Sigmoid colon (tissue), 6 donors: ENCODE measurements at regions not wholly inside any gene's neighbourhood (a gene's known extent, or its start where the extent isn't known, plus 50 kb on each side); places are given as distances from the start of the nearest gene placed in this dataset.
A peak's percentile ranks its signal among the peaks of the same experiment; 100 is the strongest.

ENCODE experiments used
- DNase-seq: peaks from one replicate; pipeline ENCODE4 v3.0.0-alpha.2; 2019
- H3K27ac ChIP-seq, 4 donors: fragments of 200-600 bp; sonication (generic); one replicate each; pipeline ENCODE4 v1.5.1; 2016 to 2019; ENCODE audit warnings: mild to moderate bottlenecking in 1 of 4
- H3K27me3 ChIP-seq, 3 donors: fragments of 200-600 bp; sonication (generic); one replicate each; pipeline ENCODE4 v1.5.1; 2019; ENCODE audit warnings: mild to moderate bottlenecking in 1 of 3
- H3K36me3 ChIP-seq, 4 donors: fragments of 200-600 bp; sonication (generic); one replicate each; pipeline ENCODE4 v1.5.1; 2016 to 2019
- H3K4me1 ChIP-seq, 4 donors: fragments of 200-600 bp; sonication (generic); one replicate each; pipeline ENCODE4 v1.5.1; 2017 to 2019
- H3K4me3 ChIP-seq, 4 donors: fragments of 200-600 bp; sonication (generic); one replicate each; pipeline ENCODE4 v1.5.1; 2017 to 2019; ENCODE audit warnings: mild to moderate bottlenecking in 2 of 4, moderate library complexity in 1 of 4
- H3K9me3 ChIP-seq, 4 donors: fragments of 200-600 bp in 3 of 4; sonication (generic) in 3 of 4; one replicate each; pipeline versions ENCODE4 v1.5.1 to v1.6.1; 2013 to 2019
- CTCF ChIP-seq, 4 experiments: fragments of 450-650 bp in 3 of 4; fragments of 200-600 bp in 1 of 4; IDR thresholded peaks; one replicate each; pipeline ENCODE4 v1.5.1; 2016 to 2019; ENCODE audit warnings: antibody characterized with exemption in 4 of 4, mild to moderate bottlenecking in 3 of 4, moderate library complexity in 2 of 4
- EP300 ChIP-seq, 4 donors: sonication (generic); formaldehyde crosslinking; IDR thresholded peaks; one replicate each; pipeline ENCODE4 v1.6.1; 2017; ENCODE audit warnings: antibody characterized with exemption in 4 of 4
- POLR2A ChIP-seq, 2 donors: fragments of 450-650 bp; IDR thresholded peaks; one replicate each; pipeline ENCODE4 v1.6.1; 2016; ENCODE audit warnings: antibody characterized with exemption in 2 of 2, mild to moderate bottlenecking in 2 of 2, moderate library complexity in 2 of 2
- POLR2AphosphoS5 ChIP-seq, 4 donors: sonication (generic); formaldehyde crosslinking; IDR thresholded peaks; one replicate each; pipeline ENCODE4 v1.6.1; 2017; ENCODE audit warnings: antibody characterized with exemption in 4 of 4
- WGBS, 2 donors: extraction: QIAGEN DNeasy Blood & Tissue Kit; methylation state at CpG; one replicate each; pipeline ENCODE4 v1.1.7; 2013; 5-methylcytosine and 5-hydroxymethylcytosine counted together
- intact Hi-C: fragments of 100-400 bp; cut with DNase I; formaldehyde crosslinking; loops from one replicate; pipeline ENCODE4 v1.15.1; 2023
- donor health status: healthy with polysubstance abuse.
- donor health status: healthy.

- DNase-seq, result no peak
- no peak overlapping the region for H3K4me3 ChIP-seq
- no peaks in the 10 kb centered on the region for H3K36me3 ChIP-seq
- intact Hi-C loops, result no loop called here
- TF ChIP-seq POLR2A (IDR thresholded peaks at IDR 0.05) (no peak), EP300 (IDR thresholded peaks at IDR 0.05) (no peak), POLR2AphosphoS5 (IDR thresholded peaks at IDR 0.05) (no peak), CTCF (IDR thresholded peaks at IDR 0.05) (no peak)
- peaks cover 0 to 32% (median 26%) of the 10 kb centered on the region in 4 donors for H3K4me1 ChIP-seq
- 73 to 81% methylated on average over 4 of the region's 4 CpGs for WGBS, 2 donors
- no peak overlapping the region for H3K27ac ChIP-seq
- no peaks in the 10 kb centered on the region for H3K9me3 ChIP-seq
- no peaks in the 10 kb centered on the region for H3K27me3 ChIP-seq
Observed at GRCh38 chr15:68482246-68482645, 50.3 kb upstream of the ITGA11 start.

GRCh38 chr15:68483165-68483564, 51.2 kb upstream of the ITGA11 start:
- TF ChIP-seq POLR2A (IDR thresholded peaks at IDR 0.05) (no peak), POLR2AphosphoS5 (IDR thresholded peaks at IDR 0.05) (no peak), CTCF (IDR thresholded peaks at IDR 0.05) (no peak), EP300 (IDR thresholded peaks at IDR 0.05) (no peak)
- 85 to 95% methylated on average over 3 of the region's 3 CpGs for WGBS, 2 donors

GRCh38 chr15:68484220-68484619, 52.3 kb upstream of the ITGA11 start:
- Histone ChIP-seq H3K27me3 (no peaks in the 10 kb centered on the region), H3K4me3 (no peak overlapping the region), H3K27ac (no peak overlapping the region), H3K9me3 (no peaks in the 10 kb centered on the region), H3K4me1 (peaks cover 0 to 28% (median 19%) of the 10 kb centered on the region in 4 donors), H3K36me3 (no peaks in the 10 kb centered on the region)
- TF ChIP-seq POLR2AphosphoS5 (IDR thresholded peaks at IDR 0.05) (no peak), POLR2A (IDR thresholded peaks at IDR 0.05) (no peak), CTCF (IDR thresholded peaks at IDR 0.05) (no peak), EP300 (IDR thresholded peaks at IDR 0.05) (no peak)
- DNase-seq, result no peak
- intact Hi-C loops, result no loop called here

More at GRCh38 chr15:68483165-68483564, 51.2 kb upstream of the ITGA11 start:
- peaks cover 0 to 32% (median 26%) of the 10 kb centered on the region in 4 donors for H3K4me1 ChIP-seq
- DNase-seq, result no peak
- H3K4me3 ChIP-seq, result no peak overlapping the region
- intact Hi-C loops, result no loop called here
- H3K27ac ChIP-seq, result no peak overlapping the region
- no peaks in the 10 kb centered on the region for H3K27me3 ChIP-seq
- no peaks in the 10 kb centered on the region for H3K36me3 ChIP-seq
- no peaks in the 10 kb centered on the region for H3K9me3 ChIP-seq

- intact Hi-C loops, result no loop called here
- Histone ChIP-seq H3K4me3 (no peak overlapping the region), H3K27ac (peak overlapping the region; percentile 22 to 47 (median 32)), H3K36me3 (no peaks in the 10 kb centered on the region), H3K27me3 (no peaks in the 10 kb centered on the region), H3K4me1 (peaks cover 0 to 21% (median 13%) of the 10 kb centered on the region in 4 donors), H3K9me3 (no peaks in the 10 kb centered on the region)
- 64 to 67% methylated on average over 14 of the region's 14 CpGs for WGBS, 2 donors
- TF ChIP-seq EP300 (IDR thresholded peaks at IDR 0.05) (no peak), POLR2A (IDR thresholded peaks at IDR 0.05) (no peak), POLR2AphosphoS5 (IDR thresholded peaks at IDR 0.05) (no peak), CTCF (IDR thresholded peaks at IDR 0.05) (no peak)
- DNase-seq, result no peak
Observed at GRCh38 chr15:68484696-68485400, 52.9 kb upstream of the ITGA11 start.
